ENCODE measurements at regions not wholly inside any gene's neighbourhood (a gene's known extent, or its start where the extent isn't known, plus 50 kb on each side); places are given as distances from the start of the nearest gene placed in this dataset.

GRCh38 chr3:36633060-36633459 lies 131.3 kb downstream of the DCLK3 start:
- TF ChIP-seq EZH2 (IDR thresholded peaks at IDR 0.05; ENCODE audit: low read depth): no peak
- ChIA-PET POLR2A (ENCODE audit: unreplicated experiment) (no interaction called here), CTCF (no interaction called here)
- Histone ChIP-seq H3K79me2 (ENCODE audit: low read depth) (no peaks in the 10 kb centered on the region), H3K4me1 (replicated peaks; ENCODE audit: insufficient read depth) (no peaks in the 10 kb centered on the region), H2AFZ (no peak overlapping the region), H3K9me2 (ENCODE audit: insufficient read depth) (no peaks in the 10 kb centered on the region), H4K20me1 (ENCODE audit: insufficient read depth) (no peaks in the 10 kb centered on the region), H3F3A (ENCODE audit: insufficient read depth, low read depth) (no peaks in the 10 kb centered on the region), H3K9me3 (ENCODE audit: insufficient read depth, low read depth) (no peaks in the 10 kb centered on the region), H3K4me2 (no peak overlapping the region), H3K27me3 (ENCODE audit: insufficient read depth, low read depth) (no peaks in the 10 kb centered on the region), H3K4me3 (no peak overlapping the region), H3K27ac (no peak overlapping the region), H3K36me3 (ENCODE audit: low read depth) (no peaks in the 10 kb centered on the region)
- intact Hi-C loops (cut with micrococcal nuclease; ENCODE audit: unreplicated experiment): no loop called here
- DNase-seq: no peak
- BruUV-seq (replicated peaks): no TSS peak

GRCh38 chr3:36631549-36631948 lies 132.8 kb downstream of the DCLK3 start:
- DNase-seq: no peak
- Histone ChIP-seq H2AFZ (no peak overlapping the region), H3K27me3 (ENCODE audit: insufficient read depth, low read depth) (no peaks in the 10 kb centered on the region), H3K4me3 (no peak overlapping the region), H3F3A (ENCODE audit: insufficient read depth, low read depth) (no peaks in the 10 kb centered on the region), H3K9me2 (ENCODE audit: insufficient read depth) (no peaks in the 10 kb centered on the region), H3K36me3 (ENCODE audit: low read depth) (no peaks in the 10 kb centered on the region), H3K27ac (no peak overlapping the region), H3K9me3 (ENCODE audit: insufficient read depth, low read depth) (no peaks in the 10 kb centered on the region), H3K4me1 (replicated peaks; ENCODE audit: insufficient read depth) (no peaks in the 10 kb centered on the region), H4K20me1 (ENCODE audit: insufficient read depth) (no peaks in the 10 kb centered on the region), H3K4me2 (no peak overlapping the region), H3K79me2 (ENCODE audit: low read depth) (no peaks in the 10 kb centered on the region)
- BruUV-seq (replicated peaks): no TSS peak
- ChIA-PET POLR2A (ENCODE audit: unreplicated experiment) (no interaction called here), CTCF (no interaction called here)
- TF ChIP-seq CTCF (conservative IDR thresholded peaks at IDR 0.05) (no peak), EZH2 (IDR thresholded peaks at IDR 0.05; ENCODE audit: low read depth) (no peak)
- intact Hi-C loops (cut with micrococcal nuclease; ENCODE audit: unreplicated experiment): no loop called here

GRCh38 chr3:36615861-36616260 lies 148.5 kb downstream of the DCLK3 start:
- H3K9me3 ChIP-seq (ENCODE audit: insufficient read depth, low read depth): no peaks in the 10 kb centered on the region
- no peaks in the 10 kb centered on the region for H3K36me3 ChIP-seq (ENCODE audit: low read depth)
- no peak overlapping the region for H3K27ac ChIP-seq
- no peak for DNase-seq
- H3K79me2 ChIP-seq (ENCODE audit: low read depth): no peaks in the 10 kb centered on the region
- H3K4me2 ChIP-seq: no peak overlapping the region
- no peaks in the 10 kb centered on the region for H3F3A ChIP-seq (ENCODE audit: insufficient read depth, low read depth)
- H3K4me1 ChIP-seq (replicated peaks; ENCODE audit: insufficient read depth): no peaks in the 10 kb centered on the region
- H3K27me3 ChIP-seq (ENCODE audit: insufficient read depth, low read depth): no peaks in the 10 kb centered on the region
- no peaks in the 10 kb centered on the region; the same call in 1 of the 2 replicates for H3K9me2 ChIP-seq (ENCODE audit: insufficient read depth)
- no TSS peak for BruUV-seq (replicated peaks)
- TF ChIP-seq CTCF (conservative IDR thresholded peaks at IDR 0.05) (no peak), EZH2 (IDR thresholded peaks at IDR 0.05; ENCODE audit: low read depth) (no peak)
- ChIA-PET POLR2A (ENCODE audit: unreplicated experiment) (no interaction called here), CTCF (no interaction called here)
- intact Hi-C loops (cut with micrococcal nuclease; ENCODE audit: unreplicated experiment): no loop called here
- no peaks in the 10 kb centered on the region for H4K20me1 ChIP-seq (ENCODE audit: insufficient read depth)
- H2AFZ ChIP-seq: no peak overlapping the region
- H3K4me3 ChIP-seq: no peak overlapping the region
